HG03469 (cell line): ENCODE measurements at regions not wholly inside any gene's neighbourhood (a gene's known extent, or its start where the extent isn't known, plus 50 kb on each side); places are given as distances from the start of the nearest gene placed in this dataset.

Source experiments
- ATAC-seq: cut with Tn5 transposase; IDR thresholded peaks from one replicate; pipeline ENCODE4 v1.9.1; 2021; ENCODE audit warnings: mild to moderate bottlenecking, moderate library complexity, moderate number of reproducible peaks; ENCODE audit not compliant: unreplicated experiment

- no peak for ATAC-seq
Observed at GRCh38 chr17:33352526-33352925, 59.4 kb upstream of the ASIC2 start.

- ATAC-seq: no peak
Observed at GRCh38 chr17:33356266-33356665, 63.2 kb upstream of the ASIC2 start.

GRCh38 chr17:33363475-33363874 is 70.4 kb upstream of the ASIC2 start:
- no peak for ATAC-seq

- ATAC-seq: no peak
Observed at GRCh38 chr17:33366960-33367359, 73.9 kb upstream of the ASIC2 start.

GRCh38 chr17:33369149-33369548 is 76.1 kb upstream of the ASIC2 start:
- ATAC-seq: no peak

GRCh38 chr17:33369876-33370275 is 76.8 kb upstream of the ASIC2 start:
- no peak for ATAC-seq

- ATAC-seq: no peak
Observed at GRCh38 chr17:33370401-33370800, 77.3 kb upstream of the ASIC2 start.

- no peak for ATAC-seq
Observed at GRCh38 chr17:33371377-33371776, 78.3 kb upstream of the ASIC2 start.

GRCh38 chr17:33373273-33373672 is 80.2 kb upstream of the ASIC2 start:
- no peak for ATAC-seq

GRCh38 chr17:33375103-33375502 is 82.0 kb upstream of the ASIC2 start:
- ATAC-seq: no peak

- ATAC-seq: no peak
Observed at GRCh38 chr17:33375783-33376182, 82.7 kb upstream of the ASIC2 start.

- ATAC-seq: no peak
Observed at GRCh38 chr17:33377837-33378595, 84.9 kb upstream of the ASIC2 start.

- no peak for ATAC-seq
Observed at GRCh38 chr17:33381201-33381600, 88.1 kb upstream of the ASIC2 start.

- ATAC-seq: no peak
Observed at GRCh38 chr17:33383488-33384023, 90.5 kb upstream of the ASIC2 start.

- ATAC-seq: no peak
Observed at GRCh38 chr17:33385133-33385532, 92.0 kb upstream of the ASIC2 start.

GRCh38 chr17:33385713-33386112 is 92.6 kb upstream of the ASIC2 start:
- no peak for ATAC-seq

- ATAC-seq: no peak
Observed at GRCh38 chr17:33387406-33387805, 94.3 kb upstream of the ASIC2 start.

GRCh38 chr17:33389504-33390135 is 96.5 kb upstream of the ASIC2 start:
- ATAC-seq: no peak

GRCh38 chr17:33390479-33391176 is 97.5 kb upstream of the ASIC2 start:
- no peak for ATAC-seq

GRCh38 chr17:33396818-33397217 is 103.7 kb upstream of the ASIC2 start:
- ATAC-seq: no peak

GRCh38 chr17:33398386-33398785 is 105.3 kb upstream of the ASIC2 start:
- ATAC-seq: no peak

GRCh38 chr17:33401249-33401648 is 108.2 kb upstream of the ASIC2 start:
- no peak for ATAC-seq
